ENCODE measurements at regions not wholly inside any gene's neighbourhood (a gene's known extent, or its start where the extent isn't known, plus 50 kb on each side); places are given as distances from the start of the nearest gene placed in this dataset.

GRCh38 chr1:58390091-58390490 is 156.4 kb downstream of the OMA1 start:
- no peak overlapping the region for H3K4me3 ChIP-seq (ENCODE audit: insufficient read depth, low read length)
- no peaks in the 10 kb centered on the region for H3K27me3 ChIP-seq (ENCODE audit: insufficient read depth, low read length)
- H2AFZ ChIP-seq (ENCODE audit: low read length): no peak overlapping the region
- no peaks in the 10 kb centered on the region for H3K9me3 ChIP-seq (ENCODE audit: low read depth, low read length)
- TF ChIP-seq CTCF (IDR thresholded peaks at IDR 0.05; ENCODE audit: extremely low read depth, low read depth, low read length): no peak
- H3K4me2 ChIP-seq (ENCODE audit: insufficient read depth, low read length): no peak overlapping the region
- H3K79me2 ChIP-seq (ENCODE audit: insufficient read depth, low read length): no peaks in the 10 kb centered on the region
- no peaks in the 10 kb centered on the region for H3K36me3 ChIP-seq (ENCODE audit: insufficient read depth, low read length)
- H4K20me1 ChIP-seq (ENCODE audit: insufficient read depth, low read length): no peaks in the 10 kb centered on the region
- no peak overlapping the region for H3K27ac ChIP-seq (ENCODE audit: low read depth, low read length)
- no peak for DNase-seq (ENCODE audit: insufficient read length, low spot score, missing footprints)
- H3K4me1 ChIP-seq (ENCODE audit: insufficient read depth, low read length): peaks cover 7% of the 10 kb centered on the region

DNA sequence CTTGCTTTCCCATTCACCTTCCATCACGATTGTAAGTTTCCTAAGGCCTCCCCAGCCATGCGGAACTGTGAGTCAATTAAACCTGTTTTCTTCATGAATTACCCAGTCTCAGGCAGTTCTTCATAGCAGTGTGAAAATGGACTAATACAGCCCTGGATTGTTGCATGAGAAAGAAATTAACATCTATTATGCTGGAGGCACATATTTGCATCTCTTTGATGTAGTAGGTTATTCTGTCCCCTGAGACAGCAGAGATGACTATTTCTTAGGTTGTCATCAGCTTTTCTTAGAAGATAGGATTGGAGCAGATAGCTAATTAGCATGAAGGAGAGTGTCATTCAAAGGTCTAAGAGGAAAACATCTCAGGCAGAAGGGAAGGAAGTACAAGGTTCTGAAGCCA is 166.2 kb downstream of the OMA1 start:
- Histone ChIP-seq H3K9me3 (ENCODE audit: low read depth, low read length) (no peaks in the 10 kb centered on the region), H3K4me3 (ENCODE audit: insufficient read depth, low read length) (no peak overlapping the region), H3K4me2 (ENCODE audit: insufficient read depth, low read length) (no peak overlapping the region), H4K20me1 (ENCODE audit: insufficient read depth, low read length) (no peaks in the 10 kb centered on the region), H2AFZ (ENCODE audit: low read length) (no peak overlapping the region), H3K36me3 (ENCODE audit: insufficient read depth, low read length) (no peaks in the 10 kb centered on the region), H3K27me3 (ENCODE audit: insufficient read depth, low read length) (no peaks in the 10 kb centered on the region), H3K79me2 (ENCODE audit: insufficient read depth, low read length) (no peaks in the 10 kb centered on the region), H3K4me1 (ENCODE audit: insufficient read depth, low read length) (no peaks in the 10 kb centered on the region), H3K27ac (ENCODE audit: low read depth, low read length) (no peak overlapping the region)
- no peak for DNase-seq (ENCODE audit: insufficient read length, low spot score, missing footprints)
- no peak for TF ChIP-seq CTCF (IDR thresholded peaks at IDR 0.05; ENCODE audit: extremely low read depth, low read depth, low read length)

- DNase-seq (ENCODE audit: insufficient read length, low spot score, missing footprints): no peak
- H3K4me3 ChIP-seq (ENCODE audit: insufficient read depth, low read length): no peak overlapping the region
- no peaks in the 10 kb centered on the region for H3K27me3 ChIP-seq (ENCODE audit: insufficient read depth, low read length)
- H3K27ac ChIP-seq (ENCODE audit: low read depth, low read length): no peak overlapping the region
- H3K36me3 ChIP-seq (ENCODE audit: insufficient read depth, low read length): no peaks in the 10 kb centered on the region
- no peaks in the 10 kb centered on the region for H3K79me2 ChIP-seq (ENCODE audit: insufficient read depth, low read length)
- no peaks in the 10 kb centered on the region for H4K20me1 ChIP-seq (ENCODE audit: insufficient read depth, low read length)
- no peak overlapping the region for H2AFZ ChIP-seq (ENCODE audit: low read length)
- no peaks in the 10 kb centered on the region for H3K4me1 ChIP-seq (ENCODE audit: insufficient read depth, low read length)
- no peak for TF ChIP-seq CTCF (IDR thresholded peaks at IDR 0.05; ENCODE audit: extremely low read depth, low read depth, low read length)
- H3K4me2 ChIP-seq (ENCODE audit: insufficient read depth, low read length): no peak overlapping the region
- no peaks in the 10 kb centered on the region for H3K9me3 ChIP-seq (ENCODE audit: low read depth, low read length)
These were observed 179.3 kb downstream of the OMA1 start for GRCh38 chr1:58367217-58367616.

GRCh38 chr1:58365328-58365727 is 181.2 kb downstream of the OMA1 start:
- Histone ChIP-seq H3K4me3 (ENCODE audit: insufficient read depth, low read length) (no peak overlapping the region), H3K36me3 (ENCODE audit: insufficient read depth, low read length) (no peaks in the 10 kb centered on the region), H3K9me3 (ENCODE audit: low read depth, low read length) (no peaks in the 10 kb centered on the region), H3K27me3 (ENCODE audit: insufficient read depth, low read length) (no peaks in the 10 kb centered on the region), H2AFZ (ENCODE audit: low read length) (no peak overlapping the region), H3K27ac (ENCODE audit: low read depth, low read length) (no peak overlapping the region), H3K4me1 (ENCODE audit: insufficient read depth, low read length) (no peaks in the 10 kb centered on the region), H3K79me2 (ENCODE audit: insufficient read depth, low read length) (no peaks in the 10 kb centered on the region), H4K20me1 (ENCODE audit: insufficient read depth, low read length) (no peaks in the 10 kb centered on the region), H3K4me2 (ENCODE audit: insufficient read depth, low read length) (no peak overlapping the region)
- DNase-seq (ENCODE audit: insufficient read length, low spot score, missing footprints): no peak
- no peak for TF ChIP-seq CTCF (IDR thresholded peaks at IDR 0.05; ENCODE audit: extremely low read depth, low read depth, low read length)
